Testis (tissue), 2 donors: ENCODE measurements at regions not wholly inside any gene's neighbourhood (a gene's known extent, or its start where the extent isn't known, plus 50 kb on each side); places are given as distances from the start of the nearest gene placed in this dataset.

ENCODE experiments used
- POLR2A ChIP-seq: fragments of 450-650 bp; IDR thresholded peaks from one replicate; pipeline ENCODE4 v1.6.1; 2017; ENCODE audit warnings: antibody characterized with exemption, mild to moderate bottlenecking, moderate library complexity
- TF ChIP-seq, protein P1 (sequence below), 3 experiments: fragments of 450-650 bp in 2 of 3; fragments of 200-600 bp in 1 of 3; sonication (generic) in 1 of 3; IDR thresholded peaks; one replicate each; pipeline ENCODE4 v1.5.1; 2016 to 2019; ENCODE audit warnings: antibody characterized with exemption in 3 of 3, mild to moderate bottlenecking in 2 of 3, moderate library complexity in 1 of 3

DNA sequence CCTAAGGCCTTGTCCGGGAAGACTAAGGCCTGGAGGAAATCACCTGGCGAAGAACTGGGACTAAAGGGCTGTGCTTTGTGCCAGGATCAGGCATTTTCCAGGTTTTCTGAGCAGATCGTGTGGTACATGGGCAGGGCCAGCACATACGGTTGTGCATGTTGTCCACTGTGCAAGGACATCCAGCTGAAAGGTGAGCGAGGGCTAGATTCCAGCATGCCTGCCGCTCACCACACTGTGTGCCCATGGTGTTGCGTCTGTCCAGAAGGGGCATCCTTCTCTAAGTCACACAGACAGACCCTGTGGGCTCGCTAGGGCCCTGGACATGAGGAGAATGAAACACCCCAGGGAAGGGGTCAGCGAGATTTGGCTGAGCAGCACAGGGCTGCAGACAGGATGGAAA, 80.3 kb upstream of the TAF1B start:
- TF ChIP-seq, protein P1, sequence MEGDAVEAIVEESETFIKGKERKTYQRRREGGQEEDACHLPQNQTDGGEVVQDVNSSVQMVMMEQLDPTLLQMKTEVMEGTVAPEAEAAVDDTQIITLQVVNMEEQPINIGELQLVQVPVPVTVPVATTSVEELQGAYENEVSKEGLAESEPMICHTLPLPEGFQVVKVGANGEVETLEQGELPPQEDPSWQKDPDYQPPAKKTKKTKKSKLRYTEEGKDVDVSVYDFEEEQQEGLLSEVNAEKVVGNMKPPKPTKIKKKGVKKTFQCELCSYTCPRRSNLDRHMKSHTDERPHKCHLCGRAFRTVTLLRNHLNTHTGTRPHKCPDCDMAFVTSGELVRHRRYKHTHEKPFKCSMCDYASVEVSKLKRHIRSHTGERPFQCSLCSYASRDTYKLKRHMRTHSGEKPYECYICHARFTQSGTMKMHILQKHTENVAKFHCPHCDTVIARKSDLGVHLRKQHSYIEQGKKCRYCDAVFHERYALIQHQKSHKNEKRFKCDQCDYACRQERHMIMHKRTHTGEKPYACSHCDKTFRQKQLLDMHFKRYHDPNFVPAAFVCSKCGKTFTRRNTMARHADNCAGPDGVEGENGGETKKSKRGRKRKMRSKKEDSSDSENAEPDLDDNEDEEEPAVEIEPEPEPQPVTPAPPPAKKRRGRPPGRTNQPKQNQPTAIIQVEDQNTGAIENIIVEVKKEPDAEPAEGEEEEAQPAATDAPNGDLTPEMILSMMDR (IDR thresholded peaks at IDR 0.05), result no peak
- TF ChIP-seq POLR2A, result no peak
